ENCODE measurements at regions not wholly inside any gene's neighbourhood (a gene's known extent, or its start where the extent isn't known, plus 50 kb on each side); places are given as distances from the start of the nearest gene placed in this dataset.
A peak's percentile ranks its signal among the peaks of the same experiment; 100 is the strongest.

- Histone ChIP-seq H3K9me2 (no peaks in the 10 kb centered on the region), H3K4me2 (no peak overlapping the region)
- DNase-seq: peak; percentile 48
These were observed 49.9 kb upstream of the RYK start for GRCh38 chr3:134300520-134300919.

More at GRCh38 chr3:134300520-134300919, 49.9 kb upstream of the RYK start:
- Histone ChIP-seq H3K4me1 (ENCODE audit: control insufficient read depth in 1 of 2, insufficient read depth in 2 of 2, low read depth in 1 of 2, low read length in 1 of 2) (no peaks in the 10 kb centered on the region), H4K20me1 (ENCODE audit: insufficient read depth) (no peaks in the 10 kb centered on the region), H3K9ac (no peak overlapping the region), H3K27ac (ENCODE audit: low read depth in 2 of 2, low read length in 1 of 2) (no peak overlapping the region), H2AFZ (ENCODE audit: low read depth) (no peak overlapping the region), H3F3A (replicated peaks; ENCODE audit: insufficient read depth) (no peaks in the 10 kb centered on the region), H3K4me3 (ENCODE audit: low read depth in 2 of 2, low read length in 1 of 2) (no peak overlapping the region), H3K79me2 (ENCODE audit: insufficient read depth) (no peaks in the 10 kb centered on the region), H3K36me3 (replicated peaks in 1 of 2; ENCODE audit: control insufficient read depth in 1 of 2, insufficient read depth in 2 of 2, low read length in 1 of 2) (no peaks in the 10 kb centered on the region), H3K9me3 (peaks cover 12% of the 10 kb centered on the region; the same call in 1 of the 2 replicates), H3K27me3 (ENCODE audit: insufficient read depth) (no peaks in the 10 kb centered on the region)
- POLR2A ChIA-PET: no interaction called here
- TF ChIP-seq TEAD4 (IDR thresholded peaks at IDR 0.05; ENCODE audit: borderline replicate concordance, insufficient read depth) (no peak), CTCF (IDR thresholded peaks at IDR 0.05) (peak; percentile 21; the same call in 1 of the 2 replicates)
- 94% methylated on average over 3 of the region's 3 CpGs for WGBS (ENCODE audit: low lambda C conversion rate)
- CTCF ChIA-PET: interaction anchor here (0.8 to 18.5 kb wide), 7 partner anchors 8 to 179 kb away, joined by 3 to 375 read pairs (median 3); partner anchors contain the start of genes ANAPC13 and CEP63

Data from SK-N-SH (cell line).